Smooth muscle cell (in vitro differentiated cells): ENCODE measurements at regions not wholly inside any gene's neighbourhood (a gene's known extent, or its start where the extent isn't known, plus 50 kb on each side); places are given as distances from the start of the nearest gene placed in this dataset.
A peak's percentile ranks its signal among the peaks of the same experiment; 100 is the strongest.

ENCODE experiments used
- DNase-seq: peaks from one replicate; lab custom pipeline; 2025; ENCODE audit not compliant: unreplicated experiment; lab: John Stamatoyannopoulos, UW
- H2AFZ ChIP-seq: fragments of 200-600 bp; sonication (generic); 2 replicates; pipeline ENCODE4 v1.6.0; 2016; ENCODE audit warnings: antibody characterized with exemption, low read depth, mild to moderate bottlenecking
- H3F3A ChIP-seq: fragments of 200-600 bp; sonication (generic); 2 replicates; pipeline ENCODE4 v1.6.0; 2017; ENCODE audit warnings: antibody characterized with exemption, low read depth
- H3K27ac ChIP-seq: fragments of 200-600 bp; sonication (generic); 2 replicates; pipeline ENCODE4 v1.5.1; 2016; ENCODE audit warnings: low read depth, mild to moderate bottlenecking
- H3K27me3 ChIP-seq: fragments of 200-600 bp; sonication (generic); 2 replicates; pipeline ENCODE4 v1.6.1; 2016; ENCODE audit warnings: low read depth, mild to moderate bottlenecking
- H3K36me3 ChIP-seq: fragments of 200-600 bp; sonication (generic); 2 replicates; pipeline ENCODE4 v1.5.1; 2016; ENCODE audit warnings: low read depth
- H3K4me1 ChIP-seq: fragments of 200-600 bp; sonication (generic); 2 replicates; pipeline ENCODE4 v1.5.1; 2016; ENCODE audit warnings: low read depth
- H3K4me2 ChIP-seq: fragments of 200-600 bp; sonication (generic); 2 replicates; pipeline ENCODE4 v1.6.0; 2016; ENCODE audit warnings: mild to moderate bottlenecking
- H3K4me3 ChIP-seq: fragments of 200-600 bp; sonication (generic); 2 replicates; pipeline ENCODE4 v1.5.1; 2016; ENCODE audit warnings: mild to moderate bottlenecking
- H3K79me2 ChIP-seq: fragments of 200-600 bp; sonication (generic); 2 replicates; pipeline ENCODE4 v1.6.0; 2016; ENCODE audit warnings: low read depth, mild to moderate bottlenecking
- H3K9ac ChIP-seq: fragments of 200-600 bp; sonication (generic); 2 replicates; pipeline ENCODE4 v1.6.0; 2016; ENCODE audit warnings: low read depth
- H3K9me3 ChIP-seq: fragments of 200-600 bp; sonication (generic); replicated peaks from 2 replicates; pipeline ENCODE4 v1.5.1; 2016; ENCODE audit warnings: low read depth
- H4K20me1 ChIP-seq: fragments of 200-600 bp; sonication (generic); 2 replicates; pipeline ENCODE4 v1.6.0; 2016; ENCODE audit warnings: low read depth
- WGBS: methylation state at CpG from one replicate; pipeline ENCODE4 v1.1.7; 2016; ENCODE audit warnings: low lambda C conversion rate; 5-methylcytosine and 5-hydroxymethylcytosine counted together
- TF ChIP-seq, protein P1 (sequence below): fragments of 200-600 bp; sonication (generic); IDR thresholded peaks from 2 replicates; pipeline ENCODE4 v1.5.1; 2017; ENCODE audit warnings: borderline replicate concordance, mild to moderate bottlenecking, antibody characterized with exemption; ENCODE audit not compliant: insufficient read depth, poor library complexity, severe bottlenecking

DNA sequence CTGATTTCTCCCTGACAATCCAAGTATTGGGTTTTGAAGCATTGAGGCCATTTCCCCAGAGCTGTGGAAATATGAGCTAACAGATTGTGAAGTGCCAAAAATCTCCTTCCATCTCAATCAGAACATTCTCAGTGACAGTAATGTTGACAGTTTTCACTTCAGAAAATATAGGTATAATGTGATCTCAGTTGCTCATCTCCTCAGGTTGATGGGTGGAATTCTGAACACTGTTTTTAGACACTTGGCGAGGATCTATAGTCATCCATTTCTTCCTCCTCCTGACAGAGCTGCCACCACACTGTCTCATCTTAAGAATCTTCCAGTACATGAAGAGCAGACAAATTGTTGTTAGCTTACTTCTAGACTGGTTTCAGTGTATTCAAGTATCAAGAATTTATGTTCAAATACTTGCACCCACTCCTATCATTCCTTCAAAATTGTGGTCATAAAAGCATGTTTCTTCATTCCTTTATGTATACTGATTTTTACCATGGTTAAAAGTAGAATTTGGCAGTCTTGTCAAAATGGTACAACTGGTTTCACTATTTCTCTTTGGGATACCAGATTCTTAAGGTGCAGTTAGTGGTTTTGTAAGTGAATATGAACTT lies 199.7 kb upstream of the TLE4 start:
- Histone ChIP-seq H4K20me1 (no peaks in the 10 kb centered on the region), H3K27me3 (no peaks in the 10 kb centered on the region), H3K9me3 (no peaks in the 10 kb centered on the region), H3K4me2 (no peak overlapping the region), H3K4me3 (no peak overlapping the region), H2AFZ (no peak overlapping the region), H3K9ac (no peak overlapping the region), H3F3A (no peaks in the 10 kb centered on the region), H3K27ac (no peak overlapping the region), H3K4me1 (no peaks in the 10 kb centered on the region), H3K79me2 (no peaks in the 10 kb centered on the region), H3K36me3 (no peaks in the 10 kb centered on the region)
- TF ChIP-seq, protein P1, sequence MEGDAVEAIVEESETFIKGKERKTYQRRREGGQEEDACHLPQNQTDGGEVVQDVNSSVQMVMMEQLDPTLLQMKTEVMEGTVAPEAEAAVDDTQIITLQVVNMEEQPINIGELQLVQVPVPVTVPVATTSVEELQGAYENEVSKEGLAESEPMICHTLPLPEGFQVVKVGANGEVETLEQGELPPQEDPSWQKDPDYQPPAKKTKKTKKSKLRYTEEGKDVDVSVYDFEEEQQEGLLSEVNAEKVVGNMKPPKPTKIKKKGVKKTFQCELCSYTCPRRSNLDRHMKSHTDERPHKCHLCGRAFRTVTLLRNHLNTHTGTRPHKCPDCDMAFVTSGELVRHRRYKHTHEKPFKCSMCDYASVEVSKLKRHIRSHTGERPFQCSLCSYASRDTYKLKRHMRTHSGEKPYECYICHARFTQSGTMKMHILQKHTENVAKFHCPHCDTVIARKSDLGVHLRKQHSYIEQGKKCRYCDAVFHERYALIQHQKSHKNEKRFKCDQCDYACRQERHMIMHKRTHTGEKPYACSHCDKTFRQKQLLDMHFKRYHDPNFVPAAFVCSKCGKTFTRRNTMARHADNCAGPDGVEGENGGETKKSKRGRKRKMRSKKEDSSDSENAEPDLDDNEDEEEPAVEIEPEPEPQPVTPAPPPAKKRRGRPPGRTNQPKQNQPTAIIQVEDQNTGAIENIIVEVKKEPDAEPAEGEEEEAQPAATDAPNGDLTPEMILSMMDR: no peak
- WGBS: 100% methylated on average over 1 of the region's 1 CpG
- DNase-seq: no peak

DNA sequence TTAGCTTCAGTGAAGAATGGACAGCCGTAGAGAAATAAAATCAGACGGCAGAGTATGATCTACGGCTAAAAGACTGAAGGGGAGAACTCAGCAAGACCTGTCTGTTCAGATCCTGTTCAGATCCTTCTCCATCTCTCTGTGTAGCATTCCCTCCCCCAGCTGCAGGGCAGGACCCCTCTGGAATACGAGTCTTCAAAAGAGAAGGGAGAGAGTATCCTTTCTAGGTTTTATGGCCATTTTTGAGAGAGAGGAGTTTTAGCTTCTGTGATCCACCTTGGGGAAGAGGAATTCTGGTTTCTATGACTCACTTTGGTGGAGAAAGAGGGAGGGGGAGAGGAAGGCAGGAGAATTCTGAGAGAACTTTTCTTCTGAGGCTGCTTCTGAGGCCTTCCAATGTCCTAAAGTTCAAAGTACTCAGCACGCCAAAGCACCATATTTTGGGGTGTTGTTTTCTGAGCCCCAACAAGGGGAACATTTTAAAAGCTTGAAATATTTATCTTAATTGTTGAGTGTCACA lies 194.4 kb upstream of the TLE4 start:
- Histone ChIP-seq H3F3A (no peaks in the 10 kb centered on the region), H3K79me2 (no peaks in the 10 kb centered on the region), H3K36me3 (no peaks in the 10 kb centered on the region), H3K27me3 (no peaks in the 10 kb centered on the region), H3K4me1 (peaks cover 17% of the 10 kb centered on the region), H3K9me3 (no peaks in the 10 kb centered on the region), H4K20me1 (no peaks in the 10 kb centered on the region), H3K4me3 (no peak overlapping the region), H3K27ac (no peak overlapping the region), H3K4me2 (peak overlapping the region; percentile 28), H2AFZ (peak overlapping the region; percentile 59), H3K9ac (no peak overlapping the region)
- WGBS: 59% methylated on average over 5 of the region's 5 CpGs
- DNase-seq: no peak
- TF ChIP-seq, protein P1: no peak

DNA sequence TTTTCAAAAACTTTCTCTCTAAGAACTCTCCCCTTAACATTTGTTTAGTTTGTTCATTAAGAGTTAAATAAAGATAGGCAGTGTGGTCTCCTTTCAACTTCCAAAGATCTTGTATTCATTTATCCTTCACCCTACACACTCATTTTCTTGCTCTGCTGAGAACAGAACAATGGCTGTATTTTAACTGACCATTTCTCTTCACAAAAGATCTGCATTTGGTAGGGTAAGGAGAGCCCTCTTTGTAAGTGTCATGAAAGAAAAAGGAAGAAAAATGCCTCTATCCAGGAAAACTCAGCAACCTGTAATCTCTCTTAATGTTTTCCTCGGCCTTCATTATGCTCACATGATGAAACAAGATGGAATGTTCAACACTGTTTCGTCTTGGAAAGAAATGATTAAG lies 193.7 kb upstream of the TLE4 start:
- WGBS: 83% methylated on average over 2 of the region's 2 CpGs
- Histone ChIP-seq H3K9ac (no peak overlapping the region), H3K79me2 (no peaks in the 10 kb centered on the region), H3K27me3 (no peaks in the 10 kb centered on the region), H4K20me1 (no peaks in the 10 kb centered on the region), H3F3A (no peaks in the 10 kb centered on the region), H3K4me1 (peaks cover 20% of the 10 kb centered on the region), H3K9me3 (no peaks in the 10 kb centered on the region), H2AFZ (no peak overlapping the region), H3K4me3 (no peak overlapping the region), H3K36me3 (no peaks in the 10 kb centered on the region), H3K4me2 (no peak overlapping the region), H3K27ac (no peak overlapping the region)
- TF ChIP-seq, protein P1: no peak
- DNase-seq: no peak

DNA sequence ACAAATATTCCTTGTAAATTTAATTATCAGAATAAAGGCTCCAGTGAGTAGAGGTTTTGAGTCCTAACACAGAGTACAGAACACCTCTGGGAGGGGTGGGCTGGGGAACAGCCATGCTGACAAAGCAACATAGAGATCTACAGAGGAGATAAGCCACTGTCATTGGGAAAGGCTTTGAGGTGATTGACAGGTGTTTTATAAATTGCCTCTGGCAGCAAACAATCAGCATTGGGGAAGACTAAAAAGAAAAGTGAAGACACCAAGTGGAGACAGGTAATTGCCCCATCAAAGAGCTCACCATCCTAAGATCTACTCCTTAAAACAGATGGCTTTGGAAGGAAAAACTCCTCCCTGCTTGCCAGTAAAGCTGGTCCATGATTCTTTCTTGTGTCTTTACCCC lies 189.7 kb upstream of the TLE4 start:
- H3K9me3 ChIP-seq: no peaks in the 10 kb centered on the region
- TF ChIP-seq, protein P1: no peak
- DNase-seq: no peak
- no peaks in the 10 kb centered on the region for H3K27me3 ChIP-seq
- no peak overlapping the region for H3K27ac ChIP-seq
- H4K20me1 ChIP-seq: no peaks in the 10 kb centered on the region
- H3K4me2 ChIP-seq: no peak overlapping the region
- no peak overlapping the region for H3K9ac ChIP-seq
- no peak overlapping the region for H2AFZ ChIP-seq
- H3F3A ChIP-seq: no peaks in the 10 kb centered on the region
- no peaks in the 10 kb centered on the region for H3K79me2 ChIP-seq
- H3K4me1 ChIP-seq: peaks cover 20% of the 10 kb centered on the region
- H3K4me3 ChIP-seq: no peak overlapping the region
- no peaks in the 10 kb centered on the region for H3K36me3 ChIP-seq
